Cardiac muscle cell (in vitro differentiated cells and primary cell): ENCODE measurements at regions not wholly inside any gene's neighbourhood (a gene's known extent, or its start where the extent isn't known, plus 50 kb on each side); places are given as distances from the start of the nearest gene placed in this dataset.

ENCODE experiments used
- DNase-seq, 2 donors: peaks; one replicate each; pipeline versions ENCODE4 v3.0.0 to v3.0.0-alpha.2; 2010 to 2017; ENCODE audit warnings: low read depth in 1 of 2, low spot score in 1 of 2
- H3K27ac ChIP-seq: fragments of 200-600 bp; sonication (generic); 2 replicates; pipeline ENCODE4 v1.5.1; 2016
- H3K27me3 ChIP-seq: fragments of 200-600 bp; sonication (generic); 2 replicates; pipeline ENCODE4 v1.6.0; 2016; ENCODE audit warnings: control low read depth
- H3K36me3 ChIP-seq: fragments of 200-600 bp; sonication (generic); 2 replicates; pipeline ENCODE4 v1.5.1; 2016; ENCODE audit warnings: control low read depth
- H3K4me1 ChIP-seq: fragments of 200-600 bp; sonication (generic); 2 replicates; pipeline ENCODE4 v1.8.1; 2017; ENCODE audit warnings: low read depth, mild to moderate bottlenecking, mixed run types
- H3K4me3 ChIP-seq: fragments of 200-600 bp; sonication (generic); 2 replicates; pipeline ENCODE4 v1.5.1; 2016; ENCODE audit warnings: mild to moderate bottlenecking
- H3K9me3 ChIP-seq: fragments of 200-600 bp; sonication (generic); 2 replicates; pipeline ENCODE4 v1.5.1; 2017; ENCODE audit warnings: low read depth, mild to moderate bottlenecking, control low read depth
- CTCF ChIP-seq: IDR thresholded peaks from 2 replicates; pipeline ENCODE4 v1.5.1; 2012; ENCODE audit warnings: low read depth, mild to moderate bottlenecking, low read length

- DNase-seq = no peak
- TF ChIP-seq CTCF = no peak
- Histone ChIP-seq H3K36me3 (no peaks in the 10 kb centered on the region), H3K27ac (no peak overlapping the region), H3K9me3 (no peaks in the 10 kb centered on the region), H3K4me3 (no peak overlapping the region), H3K4me1 (no peaks in the 10 kb centered on the region), H3K27me3 (no peaks in the 10 kb centered on the region)
Measured at GRCh38 chr7:131802195-131802864, 245.9 kb upstream of the PODXL start.

- Histone ChIP-seq H3K9me3 (no peaks in the 10 kb centered on the region), H3K4me1 (no peaks in the 10 kb centered on the region), H3K36me3 (no peaks in the 10 kb centered on the region), H3K27me3 (no peaks in the 10 kb centered on the region), H3K4me3 (no peak overlapping the region), H3K27ac (no peak overlapping the region)
- no peak for DNase-seq
- no peak for TF ChIP-seq CTCF
Measured at GRCh38 chr7:131800531-131800930, 244.1 kb upstream of the PODXL start.

GRCh38 chr7:131800008-131800407, 243.6 kb upstream of the PODXL start:
- Histone ChIP-seq H3K4me1 (no peaks in the 10 kb centered on the region), H3K27me3 (no peaks in the 10 kb centered on the region), H3K4me3 (no peak overlapping the region), H3K27ac (no peak overlapping the region), H3K9me3 (no peaks in the 10 kb centered on the region), H3K36me3 (no peaks in the 10 kb centered on the region)
- no peak for TF ChIP-seq CTCF
- no peak for DNase-seq

- no peak overlapping the region for H3K4me3 ChIP-seq
- no peaks in the 10 kb centered on the region for H3K4me1 ChIP-seq
- no peaks in the 10 kb centered on the region for H3K9me3 ChIP-seq
- no peaks in the 10 kb centered on the region for H3K27me3 ChIP-seq
- H3K27ac ChIP-seq = no peak overlapping the region
- DNase-seq = no peak
- no peaks in the 10 kb centered on the region for H3K36me3 ChIP-seq
- TF ChIP-seq CTCF = no peak
Measured at GRCh38 chr7:131797841-131798240, 241.4 kb upstream of the PODXL start.

DNA sequence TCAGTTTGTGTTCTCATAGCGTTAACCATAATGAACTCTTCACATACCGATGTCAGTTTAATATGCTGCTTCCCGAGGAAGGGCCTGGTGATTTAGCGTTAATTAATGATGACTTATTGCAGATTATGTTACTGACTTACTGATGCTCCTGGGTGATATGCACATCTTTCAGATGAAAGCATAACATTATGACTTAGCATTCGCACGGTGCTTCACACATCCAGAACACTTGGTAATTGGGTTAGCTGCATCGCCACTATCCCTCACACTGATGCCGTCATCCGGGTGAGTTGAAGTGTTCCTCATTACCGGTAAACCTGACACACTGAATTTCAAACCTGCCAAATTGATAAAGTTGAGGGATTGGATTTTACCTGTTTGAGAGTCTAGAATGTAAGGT, 239.0 kb upstream of the PODXL start:
- H3K27ac ChIP-seq = no peak overlapping the region
- no peak overlapping the region for H3K4me3 ChIP-seq
- TF ChIP-seq CTCF = no peak
- H3K9me3 ChIP-seq = no peaks in the 10 kb centered on the region
- no peak for DNase-seq
- H3K27me3 ChIP-seq = no peaks in the 10 kb centered on the region
- no peaks in the 10 kb centered on the region for H3K36me3 ChIP-seq
- H3K4me1 ChIP-seq = no peaks in the 10 kb centered on the region
